H7 (cell line): ENCODE measurements at regions not wholly inside any gene's neighbourhood (a gene's known extent, or its start where the extent isn't known, plus 50 kb on each side); places are given as distances from the start of the nearest gene placed in this dataset.

ENCODE experiments used
- DNase-seq: peaks from one replicate; pipeline ENCODE4 v3.0.0; 2012
- H3K27me3 ChIP-seq: 2 replicates; pipeline ENCODE4 v1.6.0; 2011; ENCODE audit warnings: mild to moderate bottlenecking, low read length; ENCODE audit not compliant: control insufficient read depth, insufficient read depth
- H3K36me3 ChIP-seq: replicated peaks from 2 replicates; pipeline ENCODE4 v1.5.1; 2011; ENCODE audit warnings: low read length; ENCODE audit not compliant: control insufficient read depth, insufficient read depth
- H3K4me3 ChIP-seq: 2 replicates; pipeline ENCODE4 v1.5.1; 2011; ENCODE audit warnings: low read depth, mild to moderate bottlenecking, control low read depth, low read length, moderate library complexity; ENCODE audit not compliant: insufficient read depth

DNA sequence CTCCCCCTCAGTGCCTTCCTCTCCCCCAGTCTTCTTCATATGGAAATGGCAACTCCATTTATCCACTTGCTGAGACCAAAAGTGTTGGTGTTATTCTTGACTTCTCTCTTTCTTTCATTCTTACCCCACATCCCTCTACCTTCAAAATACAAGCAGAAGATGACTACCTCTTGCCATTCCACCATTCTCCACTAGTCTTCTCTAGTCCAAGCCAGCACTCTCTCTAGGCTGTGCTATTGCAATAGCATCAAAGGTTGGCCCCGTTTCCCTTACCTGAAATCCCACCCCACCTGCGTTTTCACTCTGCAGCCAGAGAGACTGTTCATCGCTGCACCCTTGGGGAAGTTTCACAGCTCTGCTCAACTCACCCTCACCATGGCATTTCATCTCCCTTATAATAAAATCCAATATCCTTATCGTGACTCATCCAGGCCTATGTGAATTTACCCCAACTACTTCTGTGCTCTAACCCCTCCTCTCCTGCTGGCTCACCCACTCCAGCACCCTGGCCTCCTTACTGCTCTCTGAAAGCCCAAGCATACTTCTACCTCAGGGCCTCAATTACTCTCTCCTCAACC, 109.1 kb downstream of the LSM5 start:
- Histone ChIP-seq H3K36me3 (no peaks in the 10 kb centered on the region), H3K4me3 (no peak overlapping the region), H3K27me3 (no peaks in the 10 kb centered on the region)
- peak; percentile 36 for DNase-seq

- no peak for DNase-seq
- no peaks in the 10 kb centered on the region for H3K27me3 ChIP-seq
- no peaks in the 10 kb centered on the region for H3K36me3 ChIP-seq
- no peak overlapping the region for H3K4me3 ChIP-seq
Observed at GRCh38 chr7:32379510-32380112, 110.6 kb downstream of the LSM5 start.

GRCh38 chr7:32378988-32379387, 111.2 kb downstream of the LSM5 start:
- DNase-seq: peak; percentile 36
- H3K36me3 ChIP-seq: no peaks in the 10 kb centered on the region
- H3K4me3 ChIP-seq: no peak overlapping the region
- no peaks in the 10 kb centered on the region for H3K27me3 ChIP-seq

DNA sequence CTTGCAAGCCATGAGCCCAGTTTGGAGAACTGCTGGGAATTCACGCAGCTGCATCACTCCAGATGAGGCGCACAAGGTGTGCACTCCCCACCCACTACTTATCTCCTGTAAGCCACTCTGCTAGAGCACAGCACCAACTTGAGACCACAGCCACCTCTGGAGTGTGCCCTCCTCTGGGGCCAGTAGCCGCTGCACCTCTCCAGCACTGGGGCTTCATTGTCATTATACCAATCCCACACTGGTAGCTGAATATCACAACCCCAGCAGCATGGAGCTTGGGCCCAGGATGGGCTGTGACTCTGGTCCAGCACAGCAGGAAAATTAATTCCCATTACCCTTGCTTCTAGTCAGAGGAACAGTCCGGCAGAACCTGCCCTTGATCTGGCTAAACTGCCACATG, 125.6 kb downstream of the LSM5 start:
- H3K36me3 ChIP-seq: no peaks in the 10 kb centered on the region
- no peaks in the 10 kb centered on the region; the same call in 1 of the 2 replicates for H3K27me3 ChIP-seq
- no peak overlapping the region for H3K4me3 ChIP-seq
- no peak for DNase-seq

- H3K27me3 ChIP-seq: no peaks in the 10 kb centered on the region; the same call in 1 of the 2 replicates
- no peak for DNase-seq
- no peaks in the 10 kb centered on the region for H3K36me3 ChIP-seq
- H3K4me3 ChIP-seq: no peak overlapping the region
Observed at GRCh38 chr7:32360127-32360526, 130.1 kb downstream of the LSM5 start.

GRCh38 chr7:32357535-32358277, 132.5 kb downstream of the LSM5 start:
- Histone ChIP-seq H3K4me3 (no peak overlapping the region), H3K27me3 (no peaks in the 10 kb centered on the region; the same call in 1 of the 2 replicates), H3K36me3 (no peaks in the 10 kb centered on the region)
- DNase-seq: peak; percentile 54

GRCh38 chr7:32347244-32347828, 142.8 kb downstream of the LSM5 start:
- Histone ChIP-seq H3K4me3 (no peak overlapping the region), H3K36me3 (no peaks in the 10 kb centered on the region), H3K27me3 (no peaks in the 10 kb centered on the region)
- DNase-seq: peak; percentile 35

DNA sequence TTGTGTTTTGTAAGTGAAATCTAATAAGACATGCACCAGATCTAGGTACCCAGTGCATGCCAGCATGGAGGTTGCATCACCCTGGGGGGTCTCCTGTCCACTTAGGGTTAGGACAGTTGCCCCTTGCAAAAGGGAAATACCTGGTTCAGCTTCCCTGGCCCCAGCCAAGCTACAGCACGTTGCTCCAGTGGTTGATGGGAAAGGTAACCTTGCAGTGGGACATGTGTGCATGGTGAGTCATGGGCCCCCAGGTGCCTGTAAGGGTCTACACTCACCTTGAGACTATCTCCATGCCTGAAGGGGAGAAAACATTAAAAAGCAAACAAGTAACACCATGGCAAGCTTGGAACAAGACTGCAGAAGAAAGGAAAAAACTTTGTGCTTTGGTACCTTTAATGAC, 143.9 kb downstream of the LSM5 start:
- H3K36me3 ChIP-seq: no peaks in the 10 kb centered on the region
- no peak for DNase-seq
- no peaks in the 10 kb centered on the region for H3K27me3 ChIP-seq
- no peak overlapping the region for H3K4me3 ChIP-seq

GRCh38 chr7:32336726-32337125, 153.5 kb downstream of the LSM5 start:
- no peaks in the 10 kb centered on the region for H3K27me3 ChIP-seq
- no peaks in the 10 kb centered on the region for H3K36me3 ChIP-seq
- H3K4me3 ChIP-seq: no peak overlapping the region
- no peak for DNase-seq

DNA sequence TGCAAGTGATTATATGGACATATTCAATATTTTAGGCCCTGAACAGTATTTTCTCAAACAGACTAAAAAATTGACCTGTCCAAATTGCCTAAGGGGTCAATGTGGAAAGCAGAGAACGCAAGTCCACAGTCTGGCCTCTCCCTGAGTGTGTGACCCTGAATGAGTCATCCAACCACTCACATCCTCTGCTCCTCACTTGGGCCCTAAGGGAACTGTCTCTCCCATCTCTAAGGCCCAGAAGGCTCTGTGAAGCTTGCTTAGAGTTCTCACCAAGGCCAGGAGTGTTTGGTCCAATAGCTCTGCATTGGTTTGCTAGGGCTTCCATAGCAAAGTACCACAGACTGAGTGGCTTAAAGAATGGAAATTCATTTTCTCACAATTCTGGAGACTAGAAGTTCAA, 155.1 kb downstream of the LSM5 start:
- Histone ChIP-seq H3K27me3 (no peaks in the 10 kb centered on the region), H3K4me3 (no peak overlapping the region), H3K36me3 (no peaks in the 10 kb centered on the region)
- no peak for DNase-seq

DNA sequence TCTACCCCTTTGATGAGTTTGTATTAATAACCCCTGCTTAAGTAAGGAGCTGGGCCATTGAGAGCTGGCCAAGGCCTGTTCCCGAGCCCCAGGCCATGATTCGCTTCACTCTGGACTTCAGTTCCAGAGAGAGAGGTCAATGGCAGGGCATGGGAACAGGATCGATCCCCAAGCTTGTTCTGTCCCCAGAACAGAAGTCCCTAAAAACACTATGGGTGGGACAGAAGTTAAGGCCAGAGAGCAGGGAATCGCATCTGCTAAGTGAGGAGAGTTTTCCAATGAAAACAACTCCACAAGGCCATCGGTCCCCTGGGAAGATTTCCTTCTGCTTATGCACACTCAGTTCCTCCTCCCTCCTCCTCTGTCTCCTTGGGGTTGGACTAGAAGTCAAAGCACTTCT, 159.6 kb downstream of the LSM5 start:
- DNase-seq: no peak
- H3K4me3 ChIP-seq: no peak overlapping the region
- no peaks in the 10 kb centered on the region for H3K36me3 ChIP-seq
- no peaks in the 10 kb centered on the region for H3K27me3 ChIP-seq

GRCh38 chr7:32326078-32326477, 164.1 kb downstream of the LSM5 start:
- no peaks in the 10 kb centered on the region for H3K27me3 ChIP-seq
- no peaks in the 10 kb centered on the region for H3K36me3 ChIP-seq
- H3K4me3 ChIP-seq: no peak overlapping the region
- DNase-seq: no peak

- DNase-seq: no peak
- H3K36me3 ChIP-seq: no peaks in the 10 kb centered on the region
- H3K4me3 ChIP-seq: no peak overlapping the region
- H3K27me3 ChIP-seq: no peaks in the 10 kb centered on the region
Observed at GRCh38 chr7:32323712-32324111, 166.5 kb downstream of the LSM5 start.

- no peaks in the 10 kb centered on the region for H3K27me3 ChIP-seq
- H3K36me3 ChIP-seq: no peaks in the 10 kb centered on the region
- H3K4me3 ChIP-seq: no peak overlapping the region
- peak; percentile 24 for DNase-seq
Observed at GRCh38 chr7:32319012-32319382, 171.2 kb downstream of the LSM5 start.
